ENCODE measurements at regions not wholly inside any gene's neighbourhood (a gene's known extent, or its start where the extent isn't known, plus 50 kb on each side); places are given as distances from the start of the nearest gene placed in this dataset.

GRCh38 chr1:82219841-82220240 lies 419.1 kb downstream of the ADGRL2 start:
- no peak for TF ChIP-seq POLR2AphosphoS5 (IDR thresholded peaks at IDR 0.05)
- no peak for TF ChIP-seq EP300 (IDR thresholded peaks at IDR 0.05)
- no peak for TF ChIP-seq CTCF (IDR thresholded peaks at IDR 0.05)
- TF ChIP-seq POLR2A (IDR thresholded peaks at IDR 0.05): no peak
- Histone ChIP-seq H3K27me3 (no peaks in the 10 kb centered on the region), H3K36me3 (no peaks in the 10 kb centered on the region), H3K9me3 (no peaks in the 10 kb centered on the region), H3K4me3 (no peak overlapping the region), H3K4me1 (peaks cover 0 to under 1% (median 0%) of the 10 kb centered on the region in 3 donors), H3K27ac (no peak overlapping the region)
- 100% methylated on average over 1 of the region's 3 CpGs; no CpG with 5 or more reads in 1 of the 2 donors for WGBS, 2 donors (ENCODE audit: low coverage in 1 of 2)
- no peak for ATAC-seq

- 53 to 70% methylated on average over 2 of the region's 2 CpGs for WGBS, 2 donors (ENCODE audit: low coverage in 1 of 2)
- no peaks in the 10 kb centered on the region for H3K9me3 ChIP-seq
- no peak for ATAC-seq
- no peaks in the 10 kb centered on the region for H3K4me1 ChIP-seq
- H3K4me3 ChIP-seq: no peak overlapping the region
- no peak overlapping the region for H3K27ac ChIP-seq
- TF ChIP-seq POLR2AphosphoS5 (IDR thresholded peaks at IDR 0.05): no peak
- TF ChIP-seq EP300 (IDR thresholded peaks at IDR 0.05): no peak
- TF ChIP-seq POLR2A (IDR thresholded peaks at IDR 0.05): no peak
- TF ChIP-seq CTCF (IDR thresholded peaks at IDR 0.05): no peak
- no peaks in the 10 kb centered on the region for H3K36me3 ChIP-seq
- no peaks in the 10 kb centered on the region for H3K27me3 ChIP-seq
Measured at GRCh38 chr1:82218846-82219245, 418.1 kb downstream of the ADGRL2 start.

GRCh38 chr1:82215853-82216175 lies 415.1 kb downstream of the ADGRL2 start:
- WGBS, 2 donors (ENCODE audit: low coverage in 1 of 2): 81 to 86% methylated on average over 2 of the region's 2 CpGs
- TF ChIP-seq POLR2A (IDR thresholded peaks at IDR 0.05): no peak
- no peak for TF ChIP-seq EP300 (IDR thresholded peaks at IDR 0.05)
- TF ChIP-seq POLR2AphosphoS5 (IDR thresholded peaks at IDR 0.05): no peak
- TF ChIP-seq CTCF (IDR thresholded peaks at IDR 0.05): no peak
- Histone ChIP-seq H3K27ac (no peak overlapping the region), H3K36me3 (no peaks in the 10 kb centered on the region), H3K9me3 (no peaks in the 10 kb centered on the region), H3K4me1 (no peaks in the 10 kb centered on the region), H3K27me3 (no peaks in the 10 kb centered on the region), H3K4me3 (no peak overlapping the region)
- ATAC-seq: no peak

- Histone ChIP-seq H3K36me3 (no peaks in the 10 kb centered on the region), H3K9me3 (no peaks in the 10 kb centered on the region), H3K27ac (no peak overlapping the region), H3K27me3 (no peaks in the 10 kb centered on the region), H3K4me3 (no peak overlapping the region), H3K4me1 (no peaks in the 10 kb centered on the region)
- TF ChIP-seq CTCF (IDR thresholded peaks at IDR 0.05) (no peak), EP300 (IDR thresholded peaks at IDR 0.05) (no peak), POLR2AphosphoS5 (IDR thresholded peaks at IDR 0.05) (no peak), POLR2A (IDR thresholded peaks at IDR 0.05) (no peak)
- WGBS, 2 donors (ENCODE audit: low coverage in 1 of 2): 70 to 80% methylated on average over 11 of the region's 11 CpGs
- no peak for ATAC-seq
Measured at GRCh38 chr1:82215056-82215852, 414.5 kb downstream of the ADGRL2 start.

GRCh38 chr1:82214606-82215005 lies 413.9 kb downstream of the ADGRL2 start:
- no peak for ATAC-seq
- no peak overlapping the region for H3K27ac ChIP-seq
- TF ChIP-seq CTCF (IDR thresholded peaks at IDR 0.05) (no peak), EP300 (IDR thresholded peaks at IDR 0.05) (no peak), POLR2AphosphoS5 (IDR thresholded peaks at IDR 0.05) (no peak), POLR2A (IDR thresholded peaks at IDR 0.05) (no peak)

More at GRCh38 chr1:82214606-82215005, 413.9 kb downstream of the ADGRL2 start:
- no peaks in the 10 kb centered on the region for H3K9me3 ChIP-seq
- no peaks in the 10 kb centered on the region for H3K36me3 ChIP-seq
- no peaks in the 10 kb centered on the region for H3K4me1 ChIP-seq
- H3K27me3 ChIP-seq: no peaks in the 10 kb centered on the region
- H3K4me3 ChIP-seq: no peak overlapping the region
